KBM-7 (cell line): ENCODE measurements at regions not wholly inside any gene's neighbourhood (a gene's known extent, or its start where the extent isn't known, plus 50 kb on each side); places are given as distances from the start of the nearest gene placed in this dataset.
A peak's percentile ranks its signal among the peaks of the same experiment; 100 is the strongest.
"Not testable (repeated sequence)": the region's sequence is repeated elsewhere in the genome, so short reads cannot be mapped to it uniquely, and the experiment has no call there.

Source experiments
- DNase-seq: peaks from one replicate; pipeline ENCODE4 v3.0.0-alpha.2; 2015
- in situ Hi-C: fragments of 300-500 bp; cut with MboI; formaldehyde crosslinking; loops from 2 replicates; pipeline ENCODE4 v1.14.3; 2020; ENCODE audit warnings: low sequenced_read_pairs, low pct_unique_long_range_greater_than_20kb, mixed read lengths

- no peak for DNase-seq
- in situ Hi-C loops: no loop called here
Measured at GRCh38 chr4:166153548-166153947, 280.5 kb downstream of the TLL1 start.

GRCh38 chr4:166162327-166162726, 289.3 kb downstream of the TLL1 start:
- no peak for DNase-seq
- in situ Hi-C loops: no loop called here

- DNase-seq: peak; percentile 70
- in situ Hi-C loops: no loop called here
Measured at GRCh38 chr4:166165829-166166420, 292.9 kb downstream of the TLL1 start.

GRCh38 chr4:166169111-166169510, 296.1 kb downstream of the TLL1 start:
- DNase-seq: no peak
- in situ Hi-C loops: no loop called here

- no peak for DNase-seq
- in situ Hi-C loops: no loop called here
Measured at GRCh38 chr4:166172619-166173018, 299.6 kb downstream of the TLL1 start.

GRCh38 chr4:166174717-166175490, 301.9 kb downstream of the TLL1 start:
- in situ Hi-C loops: no loop called here
- DNase-seq: no peak

GRCh38 chr4:166182145-166182544, 309.1 kb downstream of the TLL1 start:
- DNase-seq: no peak
- in situ Hi-C loops: no loop called here

GRCh38 chr4:166195101-166195500, 322.1 kb downstream of the TLL1 start:
- in situ Hi-C loops: no loop called here
- no peak for DNase-seq

- DNase-seq: no peak
Measured at GRCh38 chr4:166197166-166197565, 324.1 kb downstream of the TLL1 start.

GRCh38 chr4:166198041-166198440, 325.0 kb downstream of the TLL1 start:
- DNase-seq: no peak

More at GRCh38 chr4:166197166-166197565, 324.1 kb downstream of the TLL1 start:
- in situ Hi-C loops: no loop called here

GRCh38 chr4:166198516-166199310, 325.7 kb downstream of the TLL1 start:
- DNase-seq: no peak
- in situ Hi-C loops: no loop called here

More at GRCh38 chr4:166198041-166198440, 325.0 kb downstream of the TLL1 start:
- in situ Hi-C loops: no loop called here

- no peak for DNase-seq
- in situ Hi-C loops: no loop called here
Measured at GRCh38 chr4:166202991-166203390, 330.0 kb downstream of the TLL1 start.

- in situ Hi-C loops, DNase-seq: not testable (repeated sequence)
Measured at GRCh38 chr4:166212326-166212725, 339.3 kb downstream of the TLL1 start.

- in situ Hi-C loops: no loop called here
- no peak for DNase-seq
Measured at GRCh38 chr4:166222271-166222670, 349.2 kb downstream of the TLL1 start.

GRCh38 chr4:166228112-166228511, 355.1 kb downstream of the TLL1 start:
- no peak for DNase-seq
- in situ Hi-C loops: no loop called here

- no peak for DNase-seq
- in situ Hi-C loops: no loop called here
Measured at GRCh38 chr4:166229799-166230198, 356.8 kb downstream of the TLL1 start.

- DNase-seq: no peak
- in situ Hi-C loops: no loop called here
Measured at GRCh38 chr4:166230841-166231240, 357.8 kb downstream of the TLL1 start.

GRCh38 chr4:166239354-166239753, 366.3 kb downstream of the TLL1 start:
- in situ Hi-C loops: no loop called here
- DNase-seq: no peak

GRCh38 chr4:166252487-166253402, 379.7 kb downstream of the TLL1 start:
- in situ Hi-C loops: no loop called here
- peak; percentile 12 for DNase-seq
